ENCODE measurements at regions not wholly inside any gene's neighbourhood (a gene's known extent, or its start where the extent isn't known, plus 50 kb on each side); places are given as distances from the start of the nearest gene placed in this dataset.
A peak's percentile ranks its signal among the peaks of the same experiment; 100 is the strongest.
"Not testable (repeated sequence)": the region's sequence is repeated elsewhere in the genome, so short reads cannot be mapped to it uniquely, and the experiment has no call there.

DNA sequence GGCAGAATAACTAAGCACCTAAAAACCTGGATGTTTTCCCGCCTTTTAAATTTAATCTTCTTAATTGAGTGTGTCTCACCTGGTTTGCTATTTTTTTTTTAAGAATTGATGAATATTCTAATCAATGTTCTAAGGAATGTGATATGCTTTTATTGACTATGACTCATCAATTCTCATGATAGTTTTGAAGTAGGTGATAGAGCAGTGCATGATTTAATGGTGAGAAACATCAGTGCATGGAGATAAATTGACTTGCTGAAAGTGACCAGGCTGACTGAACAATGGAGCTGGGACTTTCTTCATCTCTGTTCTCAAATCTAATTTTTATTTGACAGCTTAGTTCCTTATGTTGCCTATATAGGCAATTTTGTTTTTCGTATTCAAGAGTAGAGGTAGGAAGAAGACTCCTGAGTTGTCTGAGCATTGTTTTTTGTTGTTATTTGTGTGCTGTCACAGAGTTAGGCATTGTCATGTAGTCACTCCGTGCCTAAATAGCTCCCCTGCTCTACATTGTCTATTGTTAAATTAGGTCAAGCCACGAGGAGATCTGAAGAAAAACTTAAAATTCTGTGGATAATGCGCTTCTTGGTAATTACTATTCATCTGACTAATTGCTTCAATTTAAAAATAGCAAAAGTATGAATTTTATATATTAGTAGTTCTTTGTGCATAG is 59.0 kb upstream of the NUTM2F start:
- peaks cover 37% of the 10 kb centered on the region for H3K4me1 Mint-ChIP-seq (ENCODE audit: low read depth)
- H3K27me3 Mint-ChIP-seq; H3K36me3 Mint-ChIP-seq; H3K4me3 Mint-ChIP-seq; H3K27ac Mint-ChIP-seq; H3K9me3 Mint-ChIP-seq (ENCODE audit: low read depth): not testable (repeated sequence)

DNA sequence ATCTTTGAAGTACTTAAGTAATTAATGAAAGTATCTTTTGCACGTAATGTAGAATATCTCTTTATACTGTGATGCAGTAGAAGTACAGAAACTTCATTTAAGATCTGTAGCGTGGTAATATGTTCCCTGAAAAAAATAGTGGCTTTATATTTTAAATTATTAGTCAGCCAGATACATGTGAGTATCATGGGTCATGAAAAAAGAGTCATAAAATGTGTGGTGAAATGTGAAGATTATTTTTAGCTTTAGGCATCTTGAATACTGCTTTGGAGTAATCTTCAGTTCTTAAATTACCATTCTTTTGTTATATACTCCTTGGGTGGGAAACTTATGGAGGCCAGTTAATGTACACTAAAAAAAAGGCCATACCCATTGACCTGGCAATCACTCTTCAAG is 59.6 kb upstream of the NUTM2F start:
- H3K27ac Mint-ChIP-seq; H3K9me3 Mint-ChIP-seq (ENCODE audit: low read depth); H3K27me3 Mint-ChIP-seq; H3K4me3 Mint-ChIP-seq; H3K36me3 Mint-ChIP-seq: not testable (repeated sequence)
- H3K4me1 Mint-ChIP-seq (ENCODE audit: low read depth), result peaks cover 37% of the 10 kb centered on the region

DNA sequence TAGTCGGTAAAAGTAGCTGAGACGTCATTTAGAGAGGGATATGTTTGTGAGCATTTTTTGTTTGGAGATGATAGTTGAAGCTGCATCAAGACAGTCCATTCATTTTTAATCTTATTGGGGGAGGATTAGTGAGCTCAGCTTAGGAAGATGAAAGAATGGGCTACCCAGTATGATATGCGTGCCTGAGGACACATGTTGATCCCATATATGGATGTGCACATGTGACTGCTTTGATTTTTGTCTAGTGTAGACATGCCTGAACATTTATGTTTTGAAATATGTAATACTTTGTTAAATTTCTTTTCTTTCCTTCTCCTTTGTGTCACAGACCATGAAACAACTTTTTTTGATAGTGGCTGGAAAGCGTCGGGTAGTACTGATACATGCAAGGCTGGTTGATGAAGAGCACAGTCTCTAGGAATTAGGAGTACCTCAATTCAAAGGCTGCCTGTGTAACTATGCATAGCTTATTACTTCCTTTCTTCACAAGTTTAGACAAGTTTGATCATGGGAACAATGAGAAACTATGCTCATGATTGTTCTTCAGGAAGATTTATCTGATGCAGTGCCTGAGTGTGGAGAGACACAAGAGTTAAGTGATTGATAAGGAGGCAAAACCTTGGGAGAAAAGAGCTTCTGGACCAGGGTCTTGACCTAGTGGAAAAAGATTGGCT is 62.1 kb upstream of the NUTM2F start:
- not testable (repeated sequence) for H3K27ac Mint-ChIP-seq; H3K27me3 Mint-ChIP-seq; H3K9me3 Mint-ChIP-seq (ENCODE audit: low read depth); H3K36me3 Mint-ChIP-seq
- peaks cover 30% of the 10 kb centered on the region for H3K4me1 Mint-ChIP-seq (ENCODE audit: low read depth)
- peak overlapping the region; percentile 1 for H3K4me3 Mint-ChIP-seq

DNA sequence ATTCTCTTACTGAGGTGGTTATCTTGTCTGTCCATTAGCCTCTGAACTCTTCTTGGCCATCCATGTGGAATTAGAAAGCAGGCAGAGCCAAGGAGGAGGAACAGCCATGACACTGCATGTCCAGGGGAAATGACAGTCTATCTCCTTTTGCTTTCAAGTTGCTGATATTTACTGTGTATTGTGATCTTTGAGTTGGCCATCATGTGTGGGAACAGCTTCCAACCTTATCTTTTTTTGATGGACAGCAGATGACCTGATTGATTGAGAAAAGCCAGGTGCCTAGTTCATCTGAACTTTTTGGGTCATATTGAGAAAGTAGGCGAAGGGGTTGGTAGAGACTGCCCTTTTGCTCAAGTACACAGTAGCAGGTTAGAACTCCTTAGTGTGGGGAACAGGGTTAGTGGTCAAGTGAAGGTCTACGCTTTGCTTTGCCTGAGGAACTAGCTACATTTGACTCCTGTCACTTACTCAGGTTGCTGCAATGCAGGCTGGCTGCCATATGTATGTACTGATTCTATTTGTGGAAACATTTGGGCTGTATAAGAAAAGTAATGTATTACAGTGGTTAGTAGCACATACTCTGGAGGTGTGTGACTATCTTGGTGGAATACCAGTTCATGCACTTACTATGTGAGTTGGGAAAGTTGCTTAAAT is 64.7 kb upstream of the NUTM2F start:
- not testable (repeated sequence) for H3K27ac Mint-ChIP-seq; H3K9me3 Mint-ChIP-seq (ENCODE audit: low read depth); H3K27me3 Mint-ChIP-seq; H3K36me3 Mint-ChIP-seq; H3K4me3 Mint-ChIP-seq
- H3K4me1 Mint-ChIP-seq (ENCODE audit: low read depth), result peaks cover 22% of the 10 kb centered on the region

DNA sequence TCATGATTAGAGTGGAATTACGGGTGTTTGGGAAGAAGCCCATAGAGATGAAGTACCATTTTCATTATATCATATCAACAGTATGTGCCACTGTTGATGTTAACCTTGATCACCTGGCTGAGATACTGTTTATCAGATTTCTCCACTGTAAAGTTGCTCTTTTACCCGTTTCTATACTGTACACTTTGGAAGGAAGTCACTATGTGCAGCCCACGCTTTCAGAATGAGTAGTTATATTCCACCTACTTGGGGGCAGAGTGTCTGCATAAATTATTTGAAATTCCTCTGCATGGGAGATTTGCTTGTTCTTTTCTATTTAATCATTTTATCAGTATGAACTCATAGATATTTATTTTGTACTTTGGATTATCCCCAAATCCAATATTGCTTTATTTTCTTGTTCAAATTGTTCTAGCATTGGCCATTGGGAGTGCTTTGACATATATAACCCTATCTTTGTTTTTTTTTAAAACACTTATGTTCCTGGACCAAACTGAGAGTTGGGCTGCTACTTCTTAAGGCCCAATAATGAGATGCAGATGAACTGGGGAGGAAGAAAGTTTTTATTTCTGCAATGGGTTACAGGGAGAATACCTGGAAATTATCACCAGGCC is 69.4 kb upstream of the NUTM2F start:
- H3K27ac Mint-ChIP-seq; H3K27me3 Mint-ChIP-seq; H3K4me3 Mint-ChIP-seq; H3K9me3 Mint-ChIP-seq (ENCODE audit: low read depth); H3K36me3 Mint-ChIP-seq: not testable (repeated sequence)
- peaks cover 24% of the 10 kb centered on the region for H3K4me1 Mint-ChIP-seq (ENCODE audit: low read depth)

DNA sequence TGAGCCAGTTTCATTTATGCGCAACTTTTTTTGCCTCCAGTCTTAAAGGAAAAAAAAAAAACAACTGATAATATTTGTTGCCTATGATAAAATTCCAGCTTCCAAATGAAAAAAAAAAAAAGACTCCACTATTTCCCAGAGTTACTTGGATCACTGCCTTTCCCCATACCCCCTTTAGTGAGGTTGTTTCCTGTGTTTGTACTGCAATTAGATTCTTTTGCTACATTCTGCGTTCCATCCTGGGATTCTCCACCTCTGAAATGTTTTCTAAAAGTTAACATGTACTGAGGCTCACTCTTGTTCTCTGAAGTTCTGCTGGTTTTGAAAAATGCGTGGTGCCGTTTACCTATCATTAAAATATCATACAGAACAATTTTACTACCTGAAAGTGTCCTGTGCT is 72.0 kb upstream of the NUTM2F start:
- not testable (repeated sequence) for H3K9me3 Mint-ChIP-seq (ENCODE audit: low read depth); H3K27ac Mint-ChIP-seq; H3K4me3 Mint-ChIP-seq; H3K27me3 Mint-ChIP-seq; H3K36me3 Mint-ChIP-seq
- peaks cover 23% of the 10 kb centered on the region for H3K4me1 Mint-ChIP-seq (ENCODE audit: low read depth)

DNA sequence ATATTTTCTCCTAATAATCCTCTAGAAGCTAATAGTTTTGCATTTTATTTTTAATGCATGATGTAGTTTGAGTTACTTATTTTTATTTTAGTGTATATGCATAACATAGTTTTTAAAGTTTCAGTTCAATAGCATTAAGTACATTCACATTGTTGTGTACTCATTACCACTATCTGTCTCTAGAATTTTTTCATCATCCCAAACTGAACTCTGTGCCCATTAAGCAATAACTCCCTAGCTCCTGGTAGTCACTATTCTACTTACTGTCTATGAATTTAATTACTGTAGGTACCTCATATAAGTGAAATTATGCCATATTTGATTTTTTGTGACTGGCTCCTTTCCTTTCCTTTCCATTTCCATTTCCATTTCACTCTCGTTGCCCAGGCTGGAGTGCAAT is 74.4 kb upstream of the NUTM2F start:
- H3K9me3 Mint-ChIP-seq (ENCODE audit: low read depth); H3K27me3 Mint-ChIP-seq; H3K27ac Mint-ChIP-seq; H3K36me3 Mint-ChIP-seq; H3K4me3 Mint-ChIP-seq: not testable (repeated sequence)
- H3K4me1 Mint-ChIP-seq (ENCODE audit: low read depth), result peaks cover 13% of the 10 kb centered on the region

DNA sequence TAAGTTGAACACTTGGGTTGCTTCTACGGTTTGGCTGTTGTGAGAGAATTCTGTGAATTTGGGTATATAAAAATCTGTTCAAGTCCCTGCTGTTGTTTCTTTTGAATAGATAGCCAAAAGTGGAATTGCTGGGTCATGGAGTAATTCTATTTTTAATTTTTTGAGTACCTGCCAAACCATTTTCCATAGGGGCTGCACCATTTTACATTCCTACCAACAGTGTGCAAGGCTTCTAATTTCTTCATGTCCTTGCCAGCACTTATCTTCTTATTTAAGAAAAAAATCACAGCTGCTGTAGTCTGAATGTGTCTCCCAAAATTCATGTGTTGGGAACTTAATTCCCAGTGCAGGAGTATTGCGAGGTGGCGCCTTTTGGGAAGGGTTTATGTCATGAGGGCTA is 75.1 kb upstream of the NUTM2F start:
- H3K36me3 Mint-ChIP-seq; H3K4me3 Mint-ChIP-seq; H3K27ac Mint-ChIP-seq; H3K27me3 Mint-ChIP-seq; H3K9me3 Mint-ChIP-seq (ENCODE audit: low read depth): not testable (repeated sequence)
- H3K4me1 Mint-ChIP-seq (ENCODE audit: low read depth), result peaks cover 13% of the 10 kb centered on the region

DNA sequence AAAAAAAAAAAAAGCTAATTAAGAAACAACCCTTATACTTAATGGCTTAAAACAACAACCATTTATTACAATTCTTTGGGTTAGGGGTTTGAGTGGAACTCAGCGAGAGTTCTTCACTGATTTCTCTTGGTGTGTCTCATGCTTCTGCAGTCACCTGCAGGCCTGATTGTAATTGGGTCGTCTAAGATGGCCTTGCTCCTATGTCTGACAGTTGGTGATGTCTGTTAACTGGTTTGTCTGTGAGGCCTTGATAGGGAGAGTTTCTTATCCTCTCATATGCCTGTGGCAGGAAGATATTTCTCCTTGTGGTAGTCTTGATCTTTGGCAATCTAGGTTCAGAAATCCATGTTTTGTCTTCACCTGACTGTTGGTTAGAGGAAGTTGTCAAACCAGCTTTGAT is 85.2 kb upstream of the NUTM2F start:
- not testable (repeated sequence) for H3K4me3 Mint-ChIP-seq; H3K9me3 Mint-ChIP-seq (ENCODE audit: low read depth); H3K27me3 Mint-ChIP-seq; H3K36me3 Mint-ChIP-seq
- peak overlapping the region; percentile 41 for H3K27ac Mint-ChIP-seq
- peaks cover 24% of the 10 kb centered on the region for H3K4me1 Mint-ChIP-seq (ENCODE audit: low read depth)

DNA sequence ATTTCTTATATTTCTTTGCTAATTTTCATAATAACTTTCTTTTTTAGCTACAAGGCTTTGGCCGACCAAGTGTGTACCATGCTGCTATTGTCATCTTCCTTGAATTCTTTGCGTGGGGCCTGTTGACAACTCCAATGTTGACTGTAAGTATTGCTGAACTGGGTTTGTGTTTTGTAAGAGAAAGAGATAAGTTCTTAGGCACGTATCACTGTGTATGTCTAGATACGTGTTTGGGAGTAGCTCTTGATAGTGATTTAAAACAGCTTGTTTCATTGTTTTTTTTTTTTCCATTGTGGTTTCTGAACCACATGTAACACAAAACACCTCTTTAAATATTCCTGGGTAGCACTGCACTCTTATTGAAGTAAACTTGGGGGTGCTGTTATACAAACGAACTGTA is 86.7 kb upstream of the NUTM2F start:
- H3K4me1 Mint-ChIP-seq (ENCODE audit: low read depth), result peaks cover 22% of the 10 kb centered on the region
- H3K36me3 Mint-ChIP-seq; H3K27me3 Mint-ChIP-seq; H3K27ac Mint-ChIP-seq; H3K4me3 Mint-ChIP-seq; H3K9me3 Mint-ChIP-seq (ENCODE audit: low read depth): not testable (repeated sequence)

DNA sequence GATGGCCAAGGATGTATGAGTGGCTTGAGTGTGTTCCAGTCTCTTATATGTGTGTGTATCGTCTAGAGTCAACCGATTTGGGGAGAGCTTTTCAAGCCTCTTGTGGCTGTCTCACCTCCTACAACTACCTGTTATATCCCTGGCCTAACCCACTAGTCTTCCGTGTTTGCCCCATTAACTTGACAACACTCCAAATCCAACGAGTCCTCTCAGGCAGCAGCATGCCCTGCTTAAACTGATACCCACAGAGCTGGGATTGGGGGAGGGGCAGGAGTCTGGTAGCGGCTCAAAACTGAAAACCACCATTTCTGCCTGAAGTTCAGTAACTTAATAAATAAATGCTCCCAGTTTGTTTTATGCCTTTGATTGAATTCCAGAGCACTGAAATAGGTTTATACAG is 91.7 kb upstream of the NUTM2F start:
- not testable (repeated sequence) for H3K27ac Mint-ChIP-seq; H3K4me3 Mint-ChIP-seq; H3K27me3 Mint-ChIP-seq; H3K4me1 Mint-ChIP-seq (ENCODE audit: low read depth); H3K9me3 Mint-ChIP-seq (ENCODE audit: low read depth); H3K36me3 Mint-ChIP-seq

DNA sequence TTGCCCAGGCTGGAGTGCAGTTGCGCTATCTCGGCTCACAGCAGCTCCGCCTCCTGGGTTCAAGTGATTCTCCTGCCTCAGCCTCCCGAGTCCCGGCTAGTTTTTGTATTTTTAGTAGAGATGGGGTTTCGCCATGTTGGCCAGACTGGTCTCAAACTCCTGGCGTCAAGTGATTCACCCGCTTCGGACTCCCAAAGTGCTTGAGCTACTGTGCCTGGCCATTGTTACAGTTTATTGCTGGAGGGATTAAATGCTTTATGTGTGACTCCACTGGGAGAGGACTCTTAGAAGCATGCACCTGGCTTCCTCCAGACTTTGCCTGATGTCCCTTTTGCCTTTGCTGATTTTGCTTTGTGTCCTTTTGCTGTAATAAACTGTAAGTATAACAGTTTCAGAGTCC is 93.5 kb upstream of the NUTM2F start:
- not testable (repeated sequence) for H3K9me3 Mint-ChIP-seq (ENCODE audit: low read depth); H3K27me3 Mint-ChIP-seq; H3K27ac Mint-ChIP-seq; H3K4me1 Mint-ChIP-seq (ENCODE audit: low read depth); H3K4me3 Mint-ChIP-seq; H3K36me3 Mint-ChIP-seq

DNA sequence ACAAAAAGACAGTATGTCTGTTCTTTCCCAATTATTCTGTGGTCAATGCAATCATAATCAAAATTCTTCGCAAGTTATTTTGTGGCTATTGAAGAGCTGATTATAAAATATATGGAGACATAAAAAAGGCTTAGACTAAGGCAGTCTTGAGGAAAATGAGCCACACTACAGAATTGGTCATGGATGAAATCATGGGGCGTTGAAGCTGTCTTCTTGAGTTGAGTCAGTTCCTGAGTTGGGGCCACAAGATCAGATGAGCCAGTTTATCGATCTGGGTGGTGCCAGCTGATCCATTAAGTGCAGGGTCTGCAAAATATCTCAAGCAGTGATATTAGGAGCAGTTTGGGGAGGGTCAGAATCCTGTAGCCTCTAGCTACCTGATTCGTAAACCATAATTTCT is 96.9 kb upstream of the NUTM2F start:
- not testable (repeated sequence) for H3K9me3 Mint-ChIP-seq (ENCODE audit: low read depth); H3K27ac Mint-ChIP-seq; H3K36me3 Mint-ChIP-seq; H3K4me1 Mint-ChIP-seq (ENCODE audit: low read depth); H3K27me3 Mint-ChIP-seq; H3K4me3 Mint-ChIP-seq

DNA sequence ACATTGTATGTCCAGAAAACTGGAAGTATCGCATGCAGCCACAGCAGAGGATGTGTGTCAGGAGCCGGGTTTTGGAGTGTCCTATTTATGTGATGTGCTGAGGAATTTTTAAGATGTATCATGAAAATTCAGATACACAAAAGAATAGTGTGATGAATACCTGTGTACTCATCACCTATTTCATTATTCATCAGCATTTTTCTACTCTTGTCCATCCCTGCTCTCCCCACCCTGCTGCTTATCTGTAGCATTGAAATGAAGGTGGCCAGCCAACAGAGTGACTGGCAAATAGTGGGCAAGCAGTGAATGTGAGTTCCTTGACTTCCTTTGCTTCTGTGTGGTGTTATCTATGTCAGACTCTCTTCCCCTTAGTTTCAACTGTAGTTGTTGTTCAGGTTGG is 108.7 kb upstream of the NUTM2F start:
- H3K36me3 Mint-ChIP-seq, result peaks cover 10% of the 10 kb centered on the region
- H3K27ac Mint-ChIP-seq; H3K9me3 Mint-ChIP-seq (ENCODE audit: low read depth); H3K27me3 Mint-ChIP-seq; H3K4me3 Mint-ChIP-seq; H3K4me1 Mint-ChIP-seq (ENCODE audit: low read depth): not testable (repeated sequence)

DNA sequence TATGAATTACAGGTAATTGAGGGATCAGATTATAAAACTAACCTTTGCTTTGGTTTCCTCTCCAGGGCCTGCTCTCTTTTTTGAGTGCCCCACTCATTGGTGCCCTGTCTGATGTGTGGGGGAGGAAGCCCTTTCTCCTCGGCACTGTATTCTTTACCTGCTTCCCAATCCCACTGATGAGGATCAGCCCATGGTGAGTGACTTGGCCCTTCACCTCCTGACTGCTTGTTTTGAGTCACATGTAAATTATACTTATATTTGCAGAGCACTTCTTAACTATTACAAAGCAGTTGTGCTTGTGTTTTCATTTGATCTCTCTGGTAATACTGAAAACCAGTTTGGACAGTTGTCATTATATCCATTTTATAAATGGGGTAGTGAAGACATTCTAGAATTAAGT is 109.9 kb upstream of the NUTM2F start:
- H3K4me3 Mint-ChIP-seq; H3K27me3 Mint-ChIP-seq; H3K4me1 Mint-ChIP-seq (ENCODE audit: low read depth); H3K9me3 Mint-ChIP-seq (ENCODE audit: low read depth); H3K27ac Mint-ChIP-seq: not testable (repeated sequence)
- peaks cover 14% of the 10 kb centered on the region for H3K36me3 Mint-ChIP-seq

DNA sequence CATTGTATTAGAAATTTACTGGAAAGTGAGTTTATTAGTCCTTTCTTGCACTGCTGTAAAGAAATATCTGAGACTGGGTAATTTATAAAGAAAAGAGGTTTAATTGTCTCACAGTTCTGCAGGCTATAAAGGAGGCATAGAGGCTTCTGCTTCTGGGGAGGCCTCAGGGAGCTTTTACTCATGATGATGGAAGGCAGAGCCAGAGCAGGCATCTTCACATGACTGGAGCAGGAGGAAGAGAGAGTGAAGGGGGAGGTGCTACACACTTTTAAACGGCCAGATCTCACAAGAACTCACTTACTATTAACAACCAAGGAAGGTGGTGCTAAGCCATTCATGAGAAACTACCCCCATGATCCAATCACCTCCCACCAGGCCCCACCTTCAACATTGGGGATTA is 112.7 kb upstream of the NUTM2F start:
- H3K36me3 Mint-ChIP-seq, result peaks cover 12% of the 10 kb centered on the region
- not testable (repeated sequence) for H3K4me3 Mint-ChIP-seq, H3K27me3 Mint-ChIP-seq

More for the DNA sequence above, 112.7 kb upstream of the NUTM2F start:
- H3K27ac Mint-ChIP-seq; H3K4me1 Mint-ChIP-seq (ENCODE audit: low read depth); H3K9me3 Mint-ChIP-seq (ENCODE audit: low read depth): not testable (repeated sequence)

Measured in activated naive CD8-positive, alpha-beta T cell (primary cell).